SJSA1 (cell line): ENCODE measurements at regions not wholly inside any gene's neighbourhood (a gene's known extent, or its start where the extent isn't known, plus 50 kb on each side); places are given as distances from the start of the nearest gene placed in this dataset.

Experiments used
- DNase-seq, 2 experiments: peaks; one replicate each; pipeline ENCODE4 v3.0.0-alpha.2; 2015 to 2020; ENCODE audit warnings: low spot score in 2 of 2, low read depth in 1 of 2
- H3K27ac ChIP-seq: fragments of 250-450 bp; sonication (Bioruptor Pico); 2 replicates; pipeline ENCODE4 v1.5.1; 2020; ENCODE audit warnings: mild to moderate bottlenecking, moderate library complexity
- H3K27me3 ChIP-seq: fragments of 250-450 bp; sonication (Bioruptor Pico); replicated peaks from 2 replicates; pipeline ENCODE4 v1.5.1; 2020; ENCODE audit warnings: mild to moderate bottlenecking, moderate library complexity
- H3K36me3 ChIP-seq: fragments of 250-450 bp; sonication (Bioruptor Pico); 2 replicates; pipeline ENCODE4 v1.5.1; 2020; ENCODE audit warnings: mild to moderate bottlenecking
- H3K4me1 ChIP-seq: fragments of 250-450 bp; sonication (Bioruptor Pico); replicated peaks from 2 replicates; pipeline ENCODE4 v1.6.1; 2021; ENCODE audit warnings: mild to moderate bottlenecking
- H3K4me3 ChIP-seq: fragments of 250-450 bp; sonication (Bioruptor Pico); 2 replicates; pipeline ENCODE4 v1.5.1; 2020; ENCODE audit warnings: mild to moderate bottlenecking
- H3K9me3 ChIP-seq: fragments of 250-450 bp; sonication (Bioruptor Pico); replicated peaks from 2 replicates; pipeline ENCODE4 v1.5.1; 2020; ENCODE audit warnings: mild to moderate bottlenecking

GRCh38 chr4:30842689-30843088 is 122.5 kb downstream of the PCDH7 start:
- Histone ChIP-seq H3K9me3 (no peaks in the 10 kb centered on the region), H3K4me1 (no peaks in the 10 kb centered on the region), H3K27ac (no peak overlapping the region), H3K27me3 (no peaks in the 10 kb centered on the region), H3K4me3 (no peak overlapping the region), H3K36me3 (no peaks in the 10 kb centered on the region)
- DNase-seq: no peak

- DNase-seq: no peak
- Histone ChIP-seq H3K9me3 (no peaks in the 10 kb centered on the region), H3K4me1 (no peaks in the 10 kb centered on the region), H3K27ac (no peak overlapping the region), H3K27me3 (no peaks in the 10 kb centered on the region), H3K4me3 (no peak overlapping the region), H3K36me3 (no peaks in the 10 kb centered on the region)
These were observed 124.9 kb downstream of the PCDH7 start for GRCh38 chr4:30844861-30845582.

- H3K4me3 ChIP-seq: no peak overlapping the region
- H3K27ac ChIP-seq: no peak overlapping the region
- H3K36me3 ChIP-seq: no peaks in the 10 kb centered on the region
- H3K4me1 ChIP-seq: no peaks in the 10 kb centered on the region
- H3K27me3 ChIP-seq: no peaks in the 10 kb centered on the region
- H3K9me3 ChIP-seq: no peaks in the 10 kb centered on the region
- DNase-seq: no peak
These were observed 127.0 kb downstream of the PCDH7 start for GRCh38 chr4:30847167-30847566.

GRCh38 chr4:30847958-30848357 is 127.8 kb downstream of the PCDH7 start:
- Histone ChIP-seq H3K27ac (no peak overlapping the region), H3K4me1 (no peaks in the 10 kb centered on the region), H3K4me3 (no peak overlapping the region), H3K9me3 (no peaks in the 10 kb centered on the region), H3K36me3 (no peaks in the 10 kb centered on the region), H3K27me3 (no peaks in the 10 kb centered on the region)
- DNase-seq: no peak

GRCh38 chr4:30854531-30854930 is 134.4 kb downstream of the PCDH7 start:
- H3K9me3 ChIP-seq: no peaks in the 10 kb centered on the region
- no peak for DNase-seq
- no peaks in the 10 kb centered on the region for H3K36me3 ChIP-seq
- no peak overlapping the region for H3K4me3 ChIP-seq
- no peaks in the 10 kb centered on the region for H3K27me3 ChIP-seq
- no peaks in the 10 kb centered on the region for H3K4me1 ChIP-seq
- H3K27ac ChIP-seq: no peak overlapping the region

- Histone ChIP-seq H3K27ac (no peak overlapping the region), H3K4me3 (no peak overlapping the region), H3K9me3 (no peaks in the 10 kb centered on the region), H3K27me3 (no peaks in the 10 kb centered on the region), H3K4me1 (no peaks in the 10 kb centered on the region), H3K36me3 (no peaks in the 10 kb centered on the region)
- no peak for DNase-seq
These were observed 135.1 kb downstream of the PCDH7 start for GRCh38 chr4:30855232-30855631.

GRCh38 chr4:30856795-30857564 is 136.8 kb downstream of the PCDH7 start:
- Histone ChIP-seq H3K4me1 (no peaks in the 10 kb centered on the region), H3K36me3 (no peaks in the 10 kb centered on the region), H3K4me3 (no peak overlapping the region), H3K27me3 (no peaks in the 10 kb centered on the region), H3K27ac (no peak overlapping the region), H3K9me3 (no peaks in the 10 kb centered on the region)
- DNase-seq: no peak

- H3K36me3 ChIP-seq: no peaks in the 10 kb centered on the region
- no peak overlapping the region for H3K27ac ChIP-seq
- no peak for DNase-seq
- H3K4me3 ChIP-seq: no peak overlapping the region
- H3K27me3 ChIP-seq: no peaks in the 10 kb centered on the region
- no peaks in the 10 kb centered on the region for H3K9me3 ChIP-seq
- no peaks in the 10 kb centered on the region for H3K4me1 ChIP-seq
These were observed 140.8 kb downstream of the PCDH7 start for GRCh38 chr4:30860978-30861377.

GRCh38 chr4:30862196-30862595 is 142.0 kb downstream of the PCDH7 start:
- Histone ChIP-seq H3K27me3 (no peaks in the 10 kb centered on the region), H3K9me3 (no peaks in the 10 kb centered on the region), H3K4me3 (no peak overlapping the region), H3K36me3 (no peaks in the 10 kb centered on the region), H3K4me1 (no peaks in the 10 kb centered on the region), H3K27ac (no peak overlapping the region)
- DNase-seq: no peak

GRCh38 chr4:30863021-30863420 is 142.9 kb downstream of the PCDH7 start:
- Histone ChIP-seq H3K27me3 (no peaks in the 10 kb centered on the region), H3K9me3 (no peaks in the 10 kb centered on the region), H3K27ac (no peak overlapping the region), H3K4me1 (no peaks in the 10 kb centered on the region), H3K4me3 (no peak overlapping the region), H3K36me3 (no peaks in the 10 kb centered on the region)
- no peak for DNase-seq

GRCh38 chr4:30865691-30866090 is 145.5 kb downstream of the PCDH7 start:
- no peak for DNase-seq
- Histone ChIP-seq H3K36me3 (no peaks in the 10 kb centered on the region), H3K4me3 (no peak overlapping the region), H3K9me3 (no peaks in the 10 kb centered on the region), H3K27me3 (no peaks in the 10 kb centered on the region), H3K27ac (no peak overlapping the region), H3K4me1 (no peaks in the 10 kb centered on the region)

- Histone ChIP-seq H3K4me1 (no peaks in the 10 kb centered on the region), H3K36me3 (no peaks in the 10 kb centered on the region), H3K27ac (no peak overlapping the region), H3K27me3 (no peaks in the 10 kb centered on the region), H3K4me3 (no peak overlapping the region), H3K9me3 (no peaks in the 10 kb centered on the region)
- DNase-seq: no peak
These were observed 146.2 kb downstream of the PCDH7 start for GRCh38 chr4:30866346-30866745.

- H3K27me3 ChIP-seq: no peaks in the 10 kb centered on the region
- no peak for DNase-seq
- no peaks in the 10 kb centered on the region for H3K9me3 ChIP-seq
- H3K4me1 ChIP-seq: no peaks in the 10 kb centered on the region
- no peaks in the 10 kb centered on the region for H3K36me3 ChIP-seq
- no peak overlapping the region for H3K27ac ChIP-seq
- H3K4me3 ChIP-seq: no peak overlapping the region
These were observed 146.7 kb downstream of the PCDH7 start for GRCh38 chr4:30866907-30867306.

GRCh38 chr4:30867427-30867826 is 147.3 kb downstream of the PCDH7 start:
- no peak overlapping the region for H3K4me3 ChIP-seq
- H3K27ac ChIP-seq: no peak overlapping the region
- no peaks in the 10 kb centered on the region for H3K36me3 ChIP-seq
- DNase-seq: no peak
- no peaks in the 10 kb centered on the region for H3K4me1 ChIP-seq
- no peaks in the 10 kb centered on the region for H3K9me3 ChIP-seq
- no peaks in the 10 kb centered on the region for H3K27me3 ChIP-seq
